ENCODE measurements at regions not wholly inside any gene's neighbourhood (a gene's known extent, or its start where the extent isn't known, plus 50 kb on each side); places are given as distances from the start of the nearest gene placed in this dataset.
A peak's percentile ranks its signal among the peaks of the same experiment; 100 is the strongest.
"Not testable (repeated sequence)": the region's sequence is repeated elsewhere in the genome, so short reads cannot be mapped to it uniquely, and the experiment has no call there.

DNA sequence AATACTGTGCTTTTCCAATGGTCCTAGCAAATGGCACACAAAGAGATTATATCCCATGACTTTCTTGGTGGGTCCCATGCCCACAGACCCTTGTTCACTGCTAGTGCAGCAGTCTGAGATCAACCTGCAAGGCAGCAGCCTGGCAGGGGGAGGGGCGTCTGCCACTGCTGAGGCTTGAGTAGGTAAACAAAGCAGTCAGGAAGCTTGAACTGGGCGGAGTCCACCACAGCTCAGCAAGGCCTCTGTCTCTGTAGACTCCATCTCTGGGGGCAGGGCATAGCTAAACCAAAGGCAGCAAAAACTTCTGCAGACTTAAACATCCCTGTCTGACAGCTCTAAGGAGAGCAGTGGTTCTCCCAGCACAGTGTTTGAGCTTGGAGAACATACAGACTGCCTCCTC, 82.9 kb downstream of the ZNF737 start:
- peak overlapping the region in 2 of 8 donors; percentile 1 to 11 for H3K4me3 Mint-ChIP-seq
- peaks cover 6 to 60% (median 48%) of the 10 kb centered on the region in 7 donors for H3K9me3 Mint-ChIP-seq
- H3K4me1 Mint-ChIP-seq = peaks cover 0 to 11% (median 0%) of the 10 kb centered on the region in 3 donors
- no peak overlapping the region for H3K27ac Mint-ChIP-seq
- H3K27me3 Mint-ChIP-seq = no peaks in the 10 kb centered on the region
- DNase-seq (no peak), ATAC-seq (ENCODE audit: low read depth in 2 of 2) (no peak)
- peaks cover 11 to 18% of the 10 kb centered on the region in 2 donors for H3K36me3 Mint-ChIP-seq

DNA sequence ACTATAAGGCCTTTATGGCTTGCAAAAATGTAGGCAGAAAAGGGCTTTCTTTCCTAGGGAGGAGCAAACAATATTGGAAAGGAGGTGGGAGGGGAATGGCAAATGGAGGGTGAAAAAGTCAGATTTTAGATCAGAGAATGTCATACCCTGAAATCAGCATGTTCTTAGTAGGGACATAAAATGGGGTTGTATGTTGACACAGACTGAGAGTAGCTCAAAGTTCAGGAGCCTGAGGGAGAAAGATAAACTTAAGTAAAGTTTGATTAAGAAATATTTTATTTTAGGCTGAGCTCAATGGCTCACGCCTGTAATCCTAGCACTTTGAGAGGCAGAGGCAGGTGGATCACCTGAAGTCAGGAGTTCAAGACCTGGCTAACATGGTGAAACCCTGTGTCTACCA, 83.8 kb downstream of the ZNF737 start:
- peak overlapping the region in 1 of 6 donors; percentile 35 for H3K27ac Mint-ChIP-seq
- no peak for ATAC-seq (ENCODE audit: low read depth in 2 of 2)
- H3K4me1 Mint-ChIP-seq = peaks cover 0 to 11% (median 0%) of the 10 kb centered on the region in 3 donors

DNA sequence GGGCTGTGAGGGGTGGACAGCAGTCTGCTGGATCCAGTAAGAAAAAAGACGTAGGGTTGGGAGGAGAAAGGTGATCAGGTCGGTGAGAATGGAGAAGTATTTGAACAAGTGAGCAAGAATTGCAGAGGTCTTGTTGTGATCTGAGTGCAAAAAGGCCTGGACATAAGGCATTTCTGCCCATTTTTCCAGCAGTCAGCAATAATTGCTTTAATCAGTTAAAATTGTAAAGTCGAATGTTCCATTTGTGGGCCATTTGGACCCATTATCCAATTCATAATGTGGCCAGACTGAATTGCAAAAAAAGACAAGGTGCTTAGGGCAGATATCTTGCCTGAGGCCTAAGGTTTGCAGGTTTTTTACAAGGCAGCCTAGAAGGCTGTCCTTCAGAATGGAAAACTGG, 86.1 kb downstream of the ZNF737 start:
- H3K27ac Mint-ChIP-seq = no peak overlapping the region
- H3K4me1 Mint-ChIP-seq = peaks cover 0 to 11% (median 0%) of the 10 kb centered on the region in 3 donors
- no peak for DNase-seq
- no peak for ATAC-seq (ENCODE audit: low read depth in 2 of 2)
- peaks cover 0 to 12% (median 5%) of the 10 kb centered on the region in 3 donors for H3K27me3 Mint-ChIP-seq
- no peak overlapping the region for H3K4me3 Mint-ChIP-seq
- H3K36me3 Mint-ChIP-seq = peaks cover 6 to 40% of the 10 kb centered on the region in 2 donors
- peaks cover 11 to 45% (median 34%) of the 10 kb centered on the region in 7 donors for H3K9me3 Mint-ChIP-seq

More for the DNA sequence above, 83.8 kb downstream of the ZNF737 start:
- H3K27me3 Mint-ChIP-seq = no peaks in the 10 kb centered on the region
- H3K36me3 Mint-ChIP-seq = peaks cover 13 to 21% of the 10 kb centered on the region in 2 donors
- H3K4me3 Mint-ChIP-seq = peak overlapping the region in 2 of 8 donors; percentile 2 to 28
- peaks cover 9 to 60% (median 39%) of the 10 kb centered on the region in 7 donors for H3K9me3 Mint-ChIP-seq
- no peak for DNase-seq

DNA sequence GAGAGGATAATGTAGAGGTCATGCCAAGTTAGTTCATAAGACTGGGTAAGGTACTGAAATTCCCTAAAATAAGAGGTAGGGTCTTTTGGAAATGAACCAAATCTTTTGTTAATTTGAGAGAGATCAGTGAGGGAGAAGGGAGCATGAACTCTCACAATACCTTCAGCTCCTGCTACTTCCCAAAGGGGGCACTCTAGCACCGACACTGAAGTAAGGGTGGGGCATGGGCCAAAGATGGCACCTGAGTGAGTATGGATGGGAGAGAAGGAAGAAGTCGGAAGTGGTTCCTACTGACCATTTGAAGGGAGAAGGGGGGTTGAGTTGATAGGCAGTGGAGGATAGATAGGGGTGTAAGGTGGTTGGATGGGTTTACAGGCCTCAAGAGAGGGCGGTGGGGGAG, 86.6 kb downstream of the ZNF737 start:
- Mint-ChIP-seq H3K27me3 (peaks cover 0 to 12% (median 5%) of the 10 kb centered on the region in 3 donors), H3K9me3 (peaks cover 8 to 42% (median 30%) of the 10 kb centered on the region in 7 donors), H3K4me3 (no peak overlapping the region), H3K4me1 (peaks cover 0 to 11% (median 0%) of the 10 kb centered on the region in 3 donors), H3K36me3 (peaks cover 4 to 40% of the 10 kb centered on the region in 2 donors), H3K27ac (no peak overlapping the region)
- ATAC-seq (ENCODE audit: low read depth in 2 of 2) = no peak
- no peak for DNase-seq

DNA sequence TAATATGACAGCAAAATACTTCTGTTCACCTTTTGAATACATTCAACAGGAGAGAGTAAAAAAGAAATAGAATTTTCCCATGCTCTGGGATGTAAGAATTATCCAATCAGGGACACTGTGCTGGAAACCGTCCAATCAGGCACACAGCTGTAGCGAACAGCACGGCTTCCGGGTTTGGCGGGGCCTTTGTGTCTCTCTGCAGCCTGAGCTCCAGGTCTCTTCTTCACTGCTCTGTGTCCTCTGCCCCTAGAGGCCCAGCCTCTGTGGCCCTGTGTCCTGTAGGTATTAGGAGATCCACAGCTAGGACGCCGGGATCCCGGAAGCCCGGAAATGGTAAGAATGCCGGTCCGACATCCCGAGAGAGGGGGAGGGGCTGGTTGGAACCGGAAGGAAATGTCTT, 92.7 kb downstream of the ZNF737 start:
- ATAC-seq (ENCODE audit: low read depth in 2 of 2) (no peak), DNase-seq (no peak)
- peaks cover 0 to 30% of the 10 kb centered on the region in 2 donors for H3K36me3 Mint-ChIP-seq
- peaks cover 13 to 26% (median 21%) of the 10 kb centered on the region in 7 donors for H3K9me3 Mint-ChIP-seq
- H3K4me1 Mint-ChIP-seq = no peaks in the 10 kb centered on the region
- peaks cover 4 to 12% (median 5%) of the 10 kb centered on the region in 3 donors for H3K27me3 Mint-ChIP-seq
- H3K27ac Mint-ChIP-seq = no peak overlapping the region
- H3K4me3 Mint-ChIP-seq = no peak overlapping the region

DNA sequence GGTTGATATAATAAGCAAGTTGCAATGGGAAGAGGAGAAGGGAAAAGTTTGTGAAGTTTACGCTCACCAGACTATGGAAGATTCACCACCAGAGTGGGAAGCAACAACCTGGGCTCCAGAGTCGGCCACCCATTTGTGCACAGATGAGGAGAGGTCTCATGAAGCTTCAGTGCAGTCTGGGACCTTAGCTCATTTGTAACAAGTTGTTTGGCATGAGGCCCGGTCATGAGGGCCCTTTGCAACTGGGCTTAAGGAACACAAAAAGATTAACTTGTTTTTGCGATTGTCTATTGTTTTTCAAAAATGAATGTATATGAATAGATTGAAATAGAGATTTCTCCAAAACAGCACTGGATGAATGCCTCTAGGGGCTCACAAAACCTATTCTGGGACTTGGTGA, 94.2 kb downstream of the ZNF737 start:
- H3K4me3 Mint-ChIP-seq = no peak overlapping the region
- DNase-seq = no peak
- peaks cover 4 to 10% (median 5%) of the 10 kb centered on the region in 3 donors for H3K27me3 Mint-ChIP-seq
- peaks cover 7 to 20% (median 14%) of the 10 kb centered on the region in 7 donors for H3K9me3 Mint-ChIP-seq
- no peak for ATAC-seq (ENCODE audit: low read depth in 2 of 2)
- peak overlapping the region in 1 of 6 donors; percentile 40 for H3K27ac Mint-ChIP-seq
- H3K4me1 Mint-ChIP-seq = no peaks in the 10 kb centered on the region
- H3K36me3 Mint-ChIP-seq = peaks cover 0 to 15% of the 10 kb centered on the region in 2 donors

DNA sequence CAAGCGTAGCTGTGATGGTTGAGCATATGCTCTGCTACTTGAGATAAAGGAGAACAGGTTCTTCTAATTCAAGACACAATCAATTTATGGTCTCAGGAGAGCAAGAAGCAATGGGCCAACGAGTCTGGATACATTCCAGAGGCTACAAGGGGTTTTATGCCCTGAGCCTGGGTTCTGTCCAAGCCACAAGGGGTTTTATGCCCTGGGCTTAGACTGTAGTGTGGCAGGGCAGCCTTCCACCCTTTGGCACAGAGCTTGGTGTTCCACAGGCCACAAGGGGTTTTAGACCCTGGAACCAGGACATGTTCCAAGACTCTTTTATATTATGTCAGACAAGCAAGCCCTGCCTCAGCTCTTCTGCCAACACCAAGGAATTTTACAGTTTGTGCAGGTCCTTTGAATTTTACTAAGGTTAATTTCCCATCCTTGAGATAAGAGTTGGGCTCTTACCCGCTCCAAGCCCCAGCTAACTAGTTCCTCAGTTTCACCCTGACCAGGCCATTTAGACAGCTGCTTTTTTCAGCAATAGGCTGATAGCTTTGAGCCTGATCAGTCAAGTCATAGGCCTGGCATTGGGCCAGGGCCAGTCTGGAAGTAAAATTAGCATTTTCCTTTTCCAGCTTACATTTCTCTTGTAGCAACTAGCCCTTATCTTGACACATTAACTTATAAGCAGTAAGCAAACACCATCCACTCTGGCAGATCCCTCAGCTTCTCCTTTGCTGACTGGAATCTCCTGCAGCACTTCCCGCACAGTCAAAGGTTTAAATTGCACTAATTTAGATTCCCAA, 95.0 kb downstream of the ZNF737 start:
- Mint-ChIP-seq H3K4me1 (no peaks in the 10 kb centered on the region), H3K4me3 (no peak overlapping the region), H3K27me3 (peaks cover 1 to 5% (median 4%) of the 10 kb centered on the region in 3 donors), H3K27ac (peak overlapping the region in 1 of 6 donors; percentile 3), H3K9me3 (peaks cover 0 to 13% (median 8%) of the 10 kb centered on the region in 7 donors), H3K36me3 (peaks cover 0 to 7% of the 10 kb centered on the region in 2 donors)
- DNase-seq (no peak), ATAC-seq (ENCODE audit: low read depth in 2 of 2) (no peak)

DNA sequence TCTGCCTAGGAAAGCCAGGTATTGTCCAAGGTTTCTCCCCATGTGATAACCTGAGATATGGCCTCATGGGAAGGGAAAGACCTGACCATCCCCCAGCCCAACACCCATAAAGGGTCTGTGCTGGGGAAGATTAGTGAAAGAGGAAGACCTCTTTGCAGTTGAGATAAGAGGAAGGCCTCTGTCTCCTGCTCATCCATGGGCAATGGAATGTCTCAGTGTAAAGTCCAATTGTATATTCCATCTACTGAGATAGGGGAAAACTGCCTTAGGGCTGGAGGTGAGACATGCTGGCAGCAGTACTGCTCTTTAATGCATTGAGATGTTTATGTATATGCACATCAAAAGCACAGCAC, 99.0 kb downstream of the ZNF737 start:
- H3K27me3 Mint-ChIP-seq, H3K27ac Mint-ChIP-seq: not testable (repeated sequence)

DNA sequence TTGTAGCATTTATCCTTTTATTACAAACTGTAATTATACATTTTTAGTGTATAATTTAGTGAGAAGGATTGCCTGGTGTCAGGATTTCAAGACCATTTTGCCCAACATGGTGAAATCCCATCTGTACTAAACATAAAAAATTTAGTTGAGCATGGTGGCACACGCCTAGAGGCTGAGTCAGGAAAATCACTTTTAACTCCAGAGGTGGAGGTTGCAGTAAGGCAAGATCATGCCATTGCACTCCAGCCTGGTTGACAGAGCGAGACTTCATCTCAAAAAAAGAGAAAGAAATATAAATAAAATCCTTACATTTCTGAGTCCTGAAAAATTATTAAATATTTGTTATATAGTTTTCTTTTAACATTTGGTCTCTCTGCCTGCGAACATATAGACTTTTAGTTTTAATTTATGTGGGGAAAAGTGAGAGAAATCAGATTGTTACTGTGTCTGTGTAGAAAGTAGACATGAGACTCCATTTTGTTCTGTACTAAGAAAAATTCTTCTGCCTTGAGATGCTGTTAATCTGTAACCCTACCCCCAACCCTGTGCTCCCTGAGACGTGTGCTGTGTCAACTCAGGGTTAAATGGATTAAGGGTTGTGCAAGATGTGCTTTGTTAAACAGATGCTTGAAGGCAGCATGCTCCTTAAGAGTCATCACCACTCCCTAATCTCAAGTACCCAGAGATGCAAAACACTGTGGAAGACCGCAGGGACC, 99.5 kb downstream of the ZNF737 start:
- not testable (repeated sequence) for H3K27ac Mint-ChIP-seq; H3K27me3 Mint-ChIP-seq; H3K4me3 Mint-ChIP-seq; ATAC-seq (ENCODE audit: low read depth in 2 of 2); DNase-seq; H3K36me3 Mint-ChIP-seq; H3K4me1 Mint-ChIP-seq; H3K9me3 Mint-ChIP-seq

More for the DNA sequence above, 99.0 kb downstream of the ZNF737 start:
- not testable (repeated sequence) for DNase-seq; H3K4me3 Mint-ChIP-seq; H3K4me1 Mint-ChIP-seq; H3K36me3 Mint-ChIP-seq; H3K9me3 Mint-ChIP-seq; ATAC-seq (ENCODE audit: low read depth in 2 of 2)

DNA sequence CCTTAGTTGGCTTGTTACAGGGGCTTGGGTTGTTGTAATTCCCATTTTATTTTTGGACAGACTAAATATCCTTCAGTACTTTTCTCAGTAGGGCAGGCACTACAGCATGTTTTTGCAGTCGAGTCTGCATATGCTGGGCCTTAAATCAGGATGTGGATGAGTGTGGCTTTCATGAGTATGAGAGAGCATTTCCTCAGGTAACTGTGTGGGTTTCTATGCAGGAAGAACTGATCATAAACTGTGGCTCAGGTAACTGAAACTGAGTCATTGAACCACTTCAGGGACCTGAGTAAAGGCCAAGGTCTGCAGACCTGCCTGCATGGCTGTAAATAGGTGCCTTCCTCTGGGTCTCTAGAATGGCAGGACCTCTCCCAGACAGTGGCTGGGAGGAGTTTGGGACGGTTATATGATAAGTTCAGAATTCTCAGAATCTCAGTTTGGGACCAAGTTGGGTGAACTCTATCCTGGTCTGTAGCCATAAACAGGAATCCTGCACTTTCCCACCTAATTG, 112.1 kb downstream of the ZNF737 start:
- Mint-ChIP-seq H3K27ac (peak overlapping the region in 1 of 6 donors; percentile 41), H3K27me3 (peaks cover 0 to 5% (median 0%) of the 10 kb centered on the region in 3 donors), H3K9me3 (peaks cover 0 to 3% (median 0%) of the 10 kb centered on the region in 7 donors), H3K4me1 (no peaks in the 10 kb centered on the region), H3K4me3 (no peak overlapping the region), H3K36me3 (no peaks in the 10 kb centered on the region)
- no peak for DNase-seq
- no peak for ATAC-seq (ENCODE audit: low read depth in 2 of 2)

DNA sequence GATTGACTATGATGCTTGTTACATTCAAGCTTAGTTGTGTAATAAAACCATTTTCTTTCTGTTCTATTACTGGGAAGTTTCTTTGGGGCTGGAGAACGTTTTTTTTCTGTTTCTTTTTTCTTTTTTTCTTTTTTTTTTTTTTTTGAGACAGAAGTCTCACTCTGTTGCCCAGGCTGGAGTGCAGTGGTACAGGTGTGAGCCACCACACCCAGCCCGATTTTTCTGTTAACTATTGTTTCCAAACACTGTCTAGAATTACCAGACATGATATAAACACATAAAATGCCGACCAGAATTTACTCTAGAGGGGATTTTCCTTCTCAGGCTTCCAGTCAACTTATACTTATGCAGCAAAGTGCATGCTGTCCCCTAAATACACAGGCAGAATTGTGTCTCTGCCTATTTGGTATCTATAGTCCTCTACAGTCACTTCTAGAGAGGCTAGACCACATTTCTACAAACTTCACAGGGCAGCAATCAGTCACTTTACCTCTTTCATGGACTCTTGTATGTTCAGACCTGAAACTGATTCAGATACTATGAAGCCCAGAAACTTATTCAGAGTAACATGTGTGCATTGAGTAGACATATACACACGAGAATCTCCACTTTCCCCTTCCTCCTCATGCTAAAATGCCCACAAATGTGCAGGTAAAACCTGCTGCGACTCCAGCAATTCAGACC, 121.2 kb downstream of the ZNF737 start:
- Mint-ChIP-seq H3K27me3 (peaks cover 0 to 18% (median 8%) of the 10 kb centered on the region in 3 donors), H3K4me1 (no peaks in the 10 kb centered on the region), H3K36me3 (peaks cover 0 to 4% of the 10 kb centered on the region in 2 donors), H3K4me3 (no peak overlapping the region), H3K27ac (no peak overlapping the region), H3K9me3 (peaks cover 0 to 6% (median 3%) of the 10 kb centered on the region in 7 donors)
- DNase-seq = no peak
- no peak for ATAC-seq (ENCODE audit: low read depth in 2 of 2)

DNA sequence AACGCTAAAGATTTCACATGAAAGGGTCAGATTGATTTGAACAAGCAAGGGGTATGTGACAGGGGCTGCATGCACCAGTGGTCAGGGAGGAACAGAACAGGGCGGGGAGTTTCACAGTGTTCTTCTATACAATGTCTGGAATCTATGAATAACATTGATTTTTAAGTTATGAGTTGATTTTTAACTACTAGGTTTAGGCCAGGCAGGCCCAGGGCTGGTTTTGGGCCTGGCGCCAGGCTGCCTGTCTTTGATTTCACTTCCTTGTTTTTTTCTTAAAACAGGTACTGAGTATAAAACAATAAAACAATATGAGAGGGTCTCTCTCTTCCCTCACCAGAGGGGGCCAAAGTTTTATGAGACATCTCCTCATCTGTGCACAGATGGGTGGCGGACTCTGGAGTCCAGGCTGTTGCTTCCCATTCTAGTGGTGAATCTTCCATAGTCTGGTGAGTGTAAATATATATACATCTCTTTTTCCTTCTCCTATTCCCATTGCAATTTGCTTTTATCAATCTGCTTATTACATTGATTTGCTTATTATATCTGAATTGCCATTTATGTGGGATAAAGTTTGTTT, 133.2 kb downstream of the ZNF737 start:
- H3K27me3 Mint-ChIP-seq = not testable (repeated sequence)
- peak overlapping the region; percentile 90 to 96 (median 93) for H3K27ac Mint-ChIP-seq

DNA sequence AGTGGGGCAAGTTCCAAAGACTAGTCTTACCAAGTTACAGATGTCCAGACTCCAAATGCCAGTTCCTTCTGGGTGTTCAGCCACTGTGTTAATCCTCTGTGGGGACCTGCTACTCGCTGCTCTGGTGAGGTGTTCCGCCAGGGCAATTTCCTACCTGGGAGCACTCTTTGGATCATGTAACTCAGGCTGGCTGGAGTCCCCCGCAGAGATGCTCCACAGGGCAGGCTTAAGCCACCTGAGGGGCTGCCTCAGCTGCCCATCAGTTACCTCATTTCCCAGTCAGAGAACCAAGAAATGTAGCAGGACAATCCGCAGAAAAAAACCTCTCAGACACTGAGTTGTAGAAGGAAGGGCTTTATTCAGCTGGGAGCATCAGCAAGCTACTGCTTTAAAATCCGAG, 133.8 kb downstream of the ZNF737 start:
- H3K9me3 Mint-ChIP-seq = peaks cover 0 to 14% (median 2%) of the 10 kb centered on the region in 7 donors
- peak overlapping the region in 3 of 8 donors; percentile 5 to 69 (median 47) for H3K4me3 Mint-ChIP-seq
- peak overlapping the region; percentile 88 to 96 (median 93) for H3K27ac Mint-ChIP-seq
- ATAC-seq (ENCODE audit: low read depth in 2 of 2) (no peak), DNase-seq (no peak)
- H3K36me3 Mint-ChIP-seq = no peaks in the 10 kb centered on the region
- H3K4me1 Mint-ChIP-seq = peaks cover 7 to 22% (median 18%) of the 10 kb centered on the region in 3 donors
- no peaks in the 10 kb centered on the region for H3K27me3 Mint-ChIP-seq

More for the DNA sequence above, 133.2 kb downstream of the ZNF737 start:
- H3K9me3 Mint-ChIP-seq = peaks cover 0 to 14% (median 2%) of the 10 kb centered on the region in 7 donors
- H3K4me1 Mint-ChIP-seq = peaks cover 7 to 22% (median 18%) of the 10 kb centered on the region in 3 donors
- H3K4me3 Mint-ChIP-seq = peak overlapping the region in 5 of 8 donors; percentile 5 to 69 (median 47)
- peak; percentile 50 to 54 for ATAC-seq (ENCODE audit: low read depth in 2 of 2)
- H3K36me3 Mint-ChIP-seq = not testable (repeated sequence)
- peak; percentile 31 for DNase-seq
